Activated CD4-positive, alpha-beta T cell treated with anti-CD3 and anti-CD28 coated beads, Interleukin-2, amount 10 ng/mL, durations not matched to agents 7 days and 5 days (primary cell): ENCODE measurements at regions not wholly inside any gene's neighbourhood (a gene's known extent, or its start where the extent isn't known, plus 50 kb on each side); places are given as distances from the start of the nearest gene placed in this dataset.

Experiments used
- CTCF ChIA-PET: fragments of 350-600 bp; sonication (Branson Sonifier 250); formaldehyde crosslinking; loops from one replicate; lab custom pipeline; 2021; ENCODE audit warnings: antibody characterized with exemption; lab: Charles Lee
- POLR2A ChIA-PET: fragments of 350-600 bp; sonication (Branson Sonifier 250); formaldehyde crosslinking; loops from one replicate; lab custom pipeline; 2021; ENCODE audit warnings: antibody characterized with exemption; lab: Charles Lee
- DNase-seq: peaks from one replicate; pipeline ENCODE4 v3.0.0-alpha.2; 2020
- H3K27ac Mint-ChIP-seq: one replicate; pipeline ENCODE4 v1.8.0; 2021; ENCODE audit warnings: mild to moderate bottlenecking, moderate library complexity, mixed read lengths
- H3K27me3 Mint-ChIP-seq: one replicate; pipeline ENCODE4 v1.8.0; 2021; ENCODE audit warnings: mixed read lengths
- H3K36me3 Mint-ChIP-seq: one replicate; pipeline ENCODE4 v1.8.0; 2021; ENCODE audit warnings: low read depth, mixed read lengths
- H3K4me1 Mint-ChIP-seq: one replicate; pipeline ENCODE4 v1.8.0; 2021; ENCODE audit warnings: mixed read lengths
- H3K4me3 Mint-ChIP-seq: one replicate; pipeline ENCODE4 v1.8.0; 2021; ENCODE audit warnings: mild to moderate bottlenecking, moderate library complexity, mixed read lengths
- H3K9me3 Mint-ChIP-seq: one replicate; pipeline ENCODE4 v1.8.0; 2021; ENCODE audit warnings: mixed read lengths

- CTCF ChIA-PET, result no interaction called here
- POLR2A ChIA-PET, result no interaction called here
These were observed 87.9 kb upstream of the MAMDC2 start for GRCh38 chr9:69955536-69956355.

GRCh38 chr9:69961843-69962242, 81.8 kb upstream of the MAMDC2 start:
- DNase-seq, result no peak
- ChIA-PET POLR2A (no interaction called here), CTCF (no interaction called here)
- Mint-ChIP-seq H3K27me3 (peaks cover 18% of the 10 kb centered on the region), H3K4me1 (no peaks in the 10 kb centered on the region), H3K27ac (no peak overlapping the region), H3K9me3 (no peaks in the 10 kb centered on the region), H3K4me3 (no peak overlapping the region), H3K36me3 (no peaks in the 10 kb centered on the region)

More at GRCh38 chr9:69955536-69956355, 87.9 kb upstream of the MAMDC2 start:
- no peak overlapping the region for H3K27ac Mint-ChIP-seq
- no peaks in the 10 kb centered on the region for H3K9me3 Mint-ChIP-seq
- no peaks in the 10 kb centered on the region for H3K4me1 Mint-ChIP-seq
- peaks cover 20% of the 10 kb centered on the region for H3K27me3 Mint-ChIP-seq
- H3K4me3 Mint-ChIP-seq, result no peak overlapping the region
- DNase-seq, result no peak
- H3K36me3 Mint-ChIP-seq, result no peaks in the 10 kb centered on the region

GRCh38 chr9:69963803-69964202, 79.8 kb upstream of the MAMDC2 start:
- no peak overlapping the region for H3K4me3 Mint-ChIP-seq
- ChIA-PET POLR2A (no interaction called here), CTCF (no interaction called here)
- DNase-seq, result no peak
- peaks cover 18% of the 10 kb centered on the region for H3K27me3 Mint-ChIP-seq
- H3K36me3 Mint-ChIP-seq, result no peaks in the 10 kb centered on the region
- no peaks in the 10 kb centered on the region for H3K9me3 Mint-ChIP-seq
- no peaks in the 10 kb centered on the region for H3K4me1 Mint-ChIP-seq
- no peak overlapping the region for H3K27ac Mint-ChIP-seq

- no peaks in the 10 kb centered on the region for H3K36me3 Mint-ChIP-seq
These were observed 79.2 kb upstream of the MAMDC2 start for GRCh38 chr9:69964446-69964845.

GRCh38 chr9:69965416-69966145, 78.1 kb upstream of the MAMDC2 start:
- Mint-ChIP-seq H3K36me3 (no peaks in the 10 kb centered on the region), H3K4me1 (no peaks in the 10 kb centered on the region), H3K9me3 (no peaks in the 10 kb centered on the region), H3K4me3 (no peak overlapping the region), H3K27ac (no peak overlapping the region), H3K27me3 (peaks cover 11% of the 10 kb centered on the region)
- no peak for DNase-seq
- CTCF ChIA-PET, result interaction anchor here (1.0 kb wide), 1 partner anchor 8 kb away, joined by 6 read pairs; no protein-coding TSS in a partner anchor
- POLR2A ChIA-PET, result no interaction called here

More at GRCh38 chr9:69964446-69964845, 79.2 kb upstream of the MAMDC2 start:
- DNase-seq, result no peak
- Mint-ChIP-seq H3K9me3 (no peaks in the 10 kb centered on the region), H3K27ac (no peak overlapping the region), H3K27me3 (peaks cover 16% of the 10 kb centered on the region), H3K4me1 (no peaks in the 10 kb centered on the region), H3K4me3 (no peak overlapping the region)
- CTCF ChIA-PET, result interaction anchor here (1.0 kb wide), 1 partner anchor 9 kb away, joined by 6 read pairs; no protein-coding TSS in a partner anchor
- POLR2A ChIA-PET, result no interaction called here

GRCh38 chr9:69967344-69967743, 76.3 kb upstream of the MAMDC2 start:
- H3K27ac Mint-ChIP-seq, result no peak overlapping the region
- no peaks in the 10 kb centered on the region for H3K9me3 Mint-ChIP-seq
- H3K27me3 Mint-ChIP-seq, result peaks cover 8% of the 10 kb centered on the region
- no peaks in the 10 kb centered on the region for H3K36me3 Mint-ChIP-seq
- ChIA-PET POLR2A (no interaction called here), CTCF (no interaction called here)
- no peak overlapping the region for H3K4me3 Mint-ChIP-seq
- H3K4me1 Mint-ChIP-seq, result no peaks in the 10 kb centered on the region
- no peak for DNase-seq

- no peak for DNase-seq
- H3K4me1 Mint-ChIP-seq, result no peaks in the 10 kb centered on the region
- H3K27me3 Mint-ChIP-seq, result peaks cover 8% of the 10 kb centered on the region
- ChIA-PET POLR2A (no interaction called here), CTCF (no interaction called here)
- no peak overlapping the region for H3K27ac Mint-ChIP-seq
- H3K4me3 Mint-ChIP-seq, result no peak overlapping the region
- no peaks in the 10 kb centered on the region for H3K9me3 Mint-ChIP-seq
- no peaks in the 10 kb centered on the region for H3K36me3 Mint-ChIP-seq
These were observed 73.6 kb upstream of the MAMDC2 start for GRCh38 chr9:69970001-69970533.

- H3K36me3 Mint-ChIP-seq, result no peaks in the 10 kb centered on the region
- H3K4me1 Mint-ChIP-seq, result no peaks in the 10 kb centered on the region
- POLR2A ChIA-PET, result no interaction called here
- DNase-seq, result peak; percentile 61
- H3K27ac Mint-ChIP-seq, result no peak overlapping the region
- CTCF ChIA-PET, result interaction anchor here (0.6 to 1.3 kb wide), 2 partner anchors 458 to 630 kb away, joined by 3 read pairs; no protein-coding TSS in a partner anchor
- H3K9me3 Mint-ChIP-seq, result no peaks in the 10 kb centered on the region
- peaks cover 8% of the 10 kb centered on the region for H3K27me3 Mint-ChIP-seq
- no peak overlapping the region for H3K4me3 Mint-ChIP-seq
These were observed 71.8 kb upstream of the MAMDC2 start for GRCh38 chr9:69971643-69972449.

GRCh38 chr9:69975681-69976080, 68.0 kb upstream of the MAMDC2 start:
- Mint-ChIP-seq H3K36me3 (no peaks in the 10 kb centered on the region), H3K4me1 (no peaks in the 10 kb centered on the region), H3K9me3 (no peaks in the 10 kb centered on the region), H3K27ac (no peak overlapping the region), H3K4me3 (no peak overlapping the region), H3K27me3 (peaks cover 8% of the 10 kb centered on the region)
- ChIA-PET CTCF (no interaction called here), POLR2A (no interaction called here)
- DNase-seq, result no peak

- Mint-ChIP-seq H3K27ac (no peak overlapping the region), H3K9me3 (no peaks in the 10 kb centered on the region), H3K36me3 (no peaks in the 10 kb centered on the region), H3K27me3 (peaks cover 9% of the 10 kb centered on the region), H3K4me1 (no peaks in the 10 kb centered on the region), H3K4me3 (no peak overlapping the region)
- no peak for DNase-seq
- CTCF ChIA-PET, result no interaction called here
- POLR2A ChIA-PET, result no interaction called here
These were observed 67.5 kb upstream of the MAMDC2 start for GRCh38 chr9:69976152-69976551.

- peaks cover 8% of the 10 kb centered on the region for H3K27me3 Mint-ChIP-seq
- CTCF ChIA-PET, result no interaction called here
These were observed 63.6 kb upstream of the MAMDC2 start for GRCh38 chr9:69980041-69980440.

GRCh38 chr9:69980591-69980990, 63.1 kb upstream of the MAMDC2 start:
- CTCF ChIA-PET, result no interaction called here
- Mint-ChIP-seq H3K9me3 (no peaks in the 10 kb centered on the region), H3K4me1 (no peaks in the 10 kb centered on the region), H3K36me3 (no peaks in the 10 kb centered on the region), H3K27me3 (peaks cover 8% of the 10 kb centered on the region), H3K4me3 (no peak overlapping the region), H3K27ac (no peak overlapping the region)
- no peak for DNase-seq
- POLR2A ChIA-PET, result no interaction called here

More at GRCh38 chr9:69980041-69980440, 63.6 kb upstream of the MAMDC2 start:
- no peaks in the 10 kb centered on the region for H3K9me3 Mint-ChIP-seq
- H3K27ac Mint-ChIP-seq, result no peak overlapping the region
- no peaks in the 10 kb centered on the region for H3K36me3 Mint-ChIP-seq
- no peaks in the 10 kb centered on the region for H3K4me1 Mint-ChIP-seq
- POLR2A ChIA-PET, result no interaction called here
- no peak for DNase-seq
- no peak overlapping the region for H3K4me3 Mint-ChIP-seq
